Kidney epithelial cell (primary cell): ENCODE measurements at regions not wholly inside any gene's neighbourhood (a gene's known extent, or its start where the extent isn't known, plus 50 kb on each side); places are given as distances from the start of the nearest gene placed in this dataset.

Experiments used
- DNase-seq: peaks from one replicate; pipeline ENCODE4 v3.0.0-alpha.2; 2010; ENCODE audit warnings: low read depth
- H3K27me3 ChIP-seq: 2 replicates; pipeline ENCODE4 v1.6.0; 2011; ENCODE audit warnings: low read length; ENCODE audit not compliant: control insufficient read depth, insufficient read depth
- H3K36me3 ChIP-seq: 2 replicates; pipeline ENCODE4 v1.5.1; 2011; ENCODE audit warnings: low read length; ENCODE audit not compliant: control insufficient read depth, insufficient read depth
- H3K4me3 ChIP-seq: 2 replicates; pipeline ENCODE4 v1.5.1; 2011; ENCODE audit warnings: low read depth, mild to moderate bottlenecking, control low read depth, low read length
- TF ChIP-seq, protein P1 (sequence below): IDR thresholded peaks from 2 replicates; pipeline ENCODE4 v1.5.1; 2011; ENCODE audit warnings: mild to moderate bottlenecking, moderate library complexity, low read length, control low read depth, inconsistent platforms; ENCODE audit not compliant: insufficient read depth, poor library complexity, severe bottlenecking

DNA sequence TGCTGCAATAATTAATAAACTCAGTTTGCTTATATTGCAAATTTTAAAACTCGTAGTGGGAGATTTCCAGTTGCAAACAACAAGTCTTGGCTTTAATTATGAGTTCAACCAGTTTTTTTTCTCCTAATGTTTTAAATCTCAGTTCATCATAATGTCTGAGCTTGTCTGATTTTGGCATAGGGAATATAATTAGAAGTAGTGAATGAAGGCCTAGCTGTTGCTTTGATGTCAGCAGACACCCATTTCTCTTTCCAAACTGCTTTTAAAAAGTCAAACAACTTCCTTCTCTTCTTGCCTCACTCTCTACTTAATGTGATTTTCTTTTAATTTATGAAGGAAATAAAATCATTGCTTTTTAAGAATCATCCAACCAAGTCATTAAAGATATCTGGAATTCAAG is 1462.1 kb downstream of the DPP10 start:
- H3K4me3 ChIP-seq: no peak overlapping the region
- TF ChIP-seq, protein P1, sequence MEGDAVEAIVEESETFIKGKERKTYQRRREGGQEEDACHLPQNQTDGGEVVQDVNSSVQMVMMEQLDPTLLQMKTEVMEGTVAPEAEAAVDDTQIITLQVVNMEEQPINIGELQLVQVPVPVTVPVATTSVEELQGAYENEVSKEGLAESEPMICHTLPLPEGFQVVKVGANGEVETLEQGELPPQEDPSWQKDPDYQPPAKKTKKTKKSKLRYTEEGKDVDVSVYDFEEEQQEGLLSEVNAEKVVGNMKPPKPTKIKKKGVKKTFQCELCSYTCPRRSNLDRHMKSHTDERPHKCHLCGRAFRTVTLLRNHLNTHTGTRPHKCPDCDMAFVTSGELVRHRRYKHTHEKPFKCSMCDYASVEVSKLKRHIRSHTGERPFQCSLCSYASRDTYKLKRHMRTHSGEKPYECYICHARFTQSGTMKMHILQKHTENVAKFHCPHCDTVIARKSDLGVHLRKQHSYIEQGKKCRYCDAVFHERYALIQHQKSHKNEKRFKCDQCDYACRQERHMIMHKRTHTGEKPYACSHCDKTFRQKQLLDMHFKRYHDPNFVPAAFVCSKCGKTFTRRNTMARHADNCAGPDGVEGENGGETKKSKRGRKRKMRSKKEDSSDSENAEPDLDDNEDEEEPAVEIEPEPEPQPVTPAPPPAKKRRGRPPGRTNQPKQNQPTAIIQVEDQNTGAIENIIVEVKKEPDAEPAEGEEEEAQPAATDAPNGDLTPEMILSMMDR: no peak
- no peaks in the 10 kb centered on the region for H3K36me3 ChIP-seq
- no peaks in the 10 kb centered on the region for H3K27me3 ChIP-seq
- DNase-seq: no peak

DNA sequence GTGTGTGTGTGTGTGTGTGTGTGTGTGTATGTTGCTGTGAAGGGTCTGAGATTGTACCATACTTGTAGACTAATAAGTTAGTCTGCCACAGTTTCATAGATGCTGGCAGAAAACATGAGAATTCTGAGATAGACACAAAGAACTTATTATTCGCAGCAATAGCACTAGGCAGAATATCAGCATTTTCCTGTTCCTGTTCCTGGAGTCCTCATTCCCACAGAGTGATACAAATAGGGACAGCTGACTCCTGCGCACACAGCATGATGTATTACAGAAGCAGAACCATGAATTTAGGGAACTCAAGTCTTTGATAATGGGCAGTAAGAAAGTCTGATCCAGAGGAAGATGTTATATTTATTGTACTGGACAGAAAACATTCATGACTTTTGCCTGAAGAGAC is 1466.3 kb downstream of the DPP10 start:
- H3K4me3 ChIP-seq: no peak overlapping the region
- no peaks in the 10 kb centered on the region for H3K36me3 ChIP-seq
- TF ChIP-seq, protein P1: no peak
- no peaks in the 10 kb centered on the region for H3K27me3 ChIP-seq
- no peak for DNase-seq

DNA sequence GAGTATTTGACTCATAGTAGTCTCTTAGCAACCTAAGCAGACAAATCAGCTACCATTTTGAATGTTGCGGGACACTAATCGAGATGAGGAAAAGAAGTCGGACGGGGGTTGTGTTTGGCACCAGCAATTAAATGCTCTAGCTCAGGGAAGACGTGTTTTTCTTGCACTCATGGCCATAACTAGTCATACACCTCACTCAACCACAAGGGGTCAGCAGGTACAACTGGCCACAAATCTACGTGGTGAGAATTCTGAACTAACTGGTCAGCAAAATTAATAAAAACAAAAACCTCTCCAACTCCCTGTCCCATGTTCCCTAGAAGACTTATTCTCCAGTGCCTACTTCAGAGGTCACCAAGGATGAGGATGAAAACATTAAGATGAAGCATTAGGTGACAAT is 1467.8 kb downstream of the DPP10 start:
- DNase-seq: no peak
- Histone ChIP-seq H3K27me3 (no peaks in the 10 kb centered on the region), H3K4me3 (no peak overlapping the region), H3K36me3 (no peaks in the 10 kb centered on the region)
- TF ChIP-seq, protein P1: peak; percentile 22

DNA sequence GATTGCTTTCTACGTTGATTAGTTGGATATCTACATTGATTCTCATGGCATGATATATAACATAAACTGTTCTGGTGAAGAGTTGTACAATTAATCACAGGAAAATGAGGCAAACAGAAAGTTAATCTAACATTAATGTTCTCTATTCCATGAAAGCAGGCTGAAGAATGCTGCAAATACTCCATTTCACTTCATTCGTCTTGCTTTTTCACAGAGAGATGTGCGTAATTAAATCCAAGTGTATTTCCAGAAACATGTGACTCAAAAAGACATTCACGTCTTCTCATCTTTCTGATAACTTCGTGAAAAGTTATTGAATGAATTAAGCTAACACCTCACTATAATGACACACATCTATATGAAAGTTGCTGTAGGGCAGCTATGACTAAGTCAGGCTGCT is 1471.5 kb downstream of the DPP10 start:
- TF ChIP-seq, protein P1: no peak
- Histone ChIP-seq H3K36me3 (no peaks in the 10 kb centered on the region), H3K27me3 (no peaks in the 10 kb centered on the region), H3K4me3 (no peak overlapping the region)
- DNase-seq: no peak

DNA sequence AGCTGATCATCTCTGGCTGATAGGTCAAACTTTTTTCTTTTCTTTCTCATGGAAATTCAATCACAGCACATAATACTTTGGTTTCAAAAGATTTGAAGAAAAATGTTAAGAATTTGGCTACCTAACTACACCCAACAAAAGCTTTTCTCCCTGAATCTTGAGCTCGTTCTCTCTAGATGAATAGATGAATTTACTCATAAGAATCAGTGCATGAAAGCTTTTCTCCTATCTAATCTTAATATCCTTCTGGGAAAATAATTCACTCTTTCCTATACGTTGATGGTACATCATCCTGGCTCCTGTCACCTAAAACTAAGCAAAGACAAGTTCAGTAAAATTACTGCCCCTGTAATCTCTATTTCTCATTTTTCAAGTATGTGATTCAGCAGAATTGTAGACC is 1479.1 kb downstream of the DPP10 start:
- no peak overlapping the region for H3K4me3 ChIP-seq
- TF ChIP-seq, protein P1: no peak
- no peak for DNase-seq
- H3K27me3 ChIP-seq: no peaks in the 10 kb centered on the region
- H3K36me3 ChIP-seq: no peaks in the 10 kb centered on the region

DNA sequence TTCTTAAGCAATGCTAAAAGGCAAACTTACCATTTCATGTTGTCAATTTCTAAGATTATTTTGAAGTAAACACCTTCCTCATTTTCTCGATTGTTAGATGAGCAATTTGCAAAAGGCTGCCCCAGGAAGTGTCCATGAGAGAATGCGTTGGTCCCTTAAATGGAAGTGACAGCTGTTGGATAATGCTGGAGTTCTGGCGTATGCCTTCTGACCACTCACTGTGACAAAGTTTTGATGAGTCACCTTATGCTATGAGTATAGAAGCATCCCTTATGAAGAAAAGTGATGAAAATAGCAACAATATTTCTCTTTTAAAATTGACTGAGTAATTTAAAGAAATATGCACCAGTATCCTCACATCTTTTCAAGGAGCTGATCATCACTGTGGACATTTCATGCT is 1497.5 kb downstream of the DPP10 start:
- no peaks in the 10 kb centered on the region for H3K36me3 ChIP-seq
- no peak overlapping the region for H3K4me3 ChIP-seq
- H3K27me3 ChIP-seq: no peaks in the 10 kb centered on the region
- TF ChIP-seq, protein P1: no peak
- DNase-seq: no peak
